GM12892 (cell line): ENCODE measurements at regions not wholly inside any gene's neighbourhood (a gene's known extent, or its start where the extent isn't known, plus 50 kb on each side); places are given as distances from the start of the nearest gene placed in this dataset.

Experiments
- DNase-seq: peaks from one replicate; pipeline ENCODE4 v3.0.0; 2011; ENCODE audit not compliant: insufficient read length
- FAIRE-seq: peaks from 2 replicates; lab custom pipeline; 2011; peaks lifted over from hg19 to GRCh38; lab: Jason Lieb, UNC
- POLR2A ChIP-seq: IDR thresholded peaks from 2 replicates; pipeline ENCODE4 v1.6.1; 2011; ENCODE audit warnings: low read depth, low read length, control low read depth
- POLR2AphosphoS5 ChIP-seq: IDR thresholded peaks from 2 replicates; pipeline ENCODE4 v1.6.1; 2011; ENCODE audit warnings: low read depth, low read length, control low read depth
- TAF1 ChIP-seq: IDR thresholded peaks from 2 replicates; pipeline ENCODE4 v1.6.1; 2011; ENCODE audit warnings: low read depth, mild to moderate bottlenecking, control low read depth, low read length, borderline replicate concordance

GRCh38 chr3:74121761-74122160, 492.7 kb downstream of the CNTN3 start:
- FAIRE-seq (no peak), DNase-seq (no peak)
- TF ChIP-seq POLR2A (no peak), POLR2AphosphoS5 (no peak), TAF1 (no peak)

- no peak for DNase-seq
- FAIRE-seq = no peak
- TF ChIP-seq TAF1 (no peak), POLR2AphosphoS5 (no peak), POLR2A (no peak)
Observed at GRCh38 chr3:74119221-74119620, 494.5 kb upstream of the PDZRN3 start.

GRCh38 chr3:74115906-74116305, 491.2 kb upstream of the PDZRN3 start:
- DNase-seq (no peak), FAIRE-seq (no peak)
- TF ChIP-seq TAF1 = no peak

GRCh38 chr3:74107451-74107850, 482.7 kb upstream of the PDZRN3 start:
- no peak for TF ChIP-seq TAF1
- TF ChIP-seq POLR2A = no peak
- TF ChIP-seq POLR2AphosphoS5 = no peak
- no peak for FAIRE-seq
- no peak for DNase-seq

GRCh38 chr3:74106925-74107324, 482.2 kb upstream of the PDZRN3 start:
- no peak for FAIRE-seq
- TF ChIP-seq TAF1 (no peak), POLR2AphosphoS5 (no peak), POLR2A (no peak)
- no peak for DNase-seq

GRCh38 chr3:74091204-74091603, 466.5 kb upstream of the PDZRN3 start:
- no peak for DNase-seq
- TF ChIP-seq POLR2AphosphoS5 = no peak
- no peak for TF ChIP-seq TAF1
- no peak for FAIRE-seq

GRCh38 chr3:74089814-74090213, 465.1 kb upstream of the PDZRN3 start:
- FAIRE-seq = no peak
- TF ChIP-seq TAF1 (no peak), POLR2A (no peak), POLR2AphosphoS5 (no peak)
- no peak for DNase-seq

- TF ChIP-seq POLR2A = no peak
- TF ChIP-seq TAF1 = no peak
- TF ChIP-seq POLR2AphosphoS5 = no peak
- DNase-seq (no peak), FAIRE-seq (no peak)
Observed at GRCh38 chr3:74080056-74080461, 455.3 kb upstream of the PDZRN3 start.

GRCh38 chr3:74075241-74075640, 450.5 kb upstream of the PDZRN3 start:
- no peak for DNase-seq
- no peak for FAIRE-seq
- TF ChIP-seq TAF1 (no peak), POLR2A (no peak), POLR2AphosphoS5 (no peak)

GRCh38 chr3:74074700-74075099, 450.0 kb upstream of the PDZRN3 start:
- TF ChIP-seq POLR2AphosphoS5 (no peak), TAF1 (no peak), POLR2A (no peak)
- FAIRE-seq = no peak
- DNase-seq = no peak

GRCh38 chr3:74067296-74067695, 442.6 kb upstream of the PDZRN3 start:
- no peak for FAIRE-seq
- TF ChIP-seq TAF1 (no peak), POLR2AphosphoS5 (no peak), POLR2A (no peak)
- no peak for DNase-seq

GRCh38 chr3:74066456-74066855, 441.7 kb upstream of the PDZRN3 start:
- no peak for TF ChIP-seq POLR2A
- TF ChIP-seq POLR2AphosphoS5 = no peak
- no peak for TF ChIP-seq TAF1
- no peak for FAIRE-seq
- no peak for DNase-seq
